WTC11 (cell line): ENCODE measurements at regions not wholly inside any gene's neighbourhood (a gene's known extent, or its start where the extent isn't known, plus 50 kb on each side); places are given as distances from the start of the nearest gene placed in this dataset.

ENCODE experiments used
- ESRRA ChIP-seq: sonication (generic); formaldehyde crosslinking; IDR thresholded peaks from 2 replicates; pipeline ENCODE4 v1.8.1; 2022; ENCODE audit warnings: mild to moderate bottlenecking, missing genetic modification reagents, borderline replicate concordance
- TF ChIP-seq, protein P1 (sequence below): sonication (generic); formaldehyde crosslinking; IDR thresholded peaks from 2 replicates; pipeline ENCODE4 v1.8.0; 2022; ENCODE audit warnings: mild to moderate bottlenecking, missing genetic modification reagents

DNA sequence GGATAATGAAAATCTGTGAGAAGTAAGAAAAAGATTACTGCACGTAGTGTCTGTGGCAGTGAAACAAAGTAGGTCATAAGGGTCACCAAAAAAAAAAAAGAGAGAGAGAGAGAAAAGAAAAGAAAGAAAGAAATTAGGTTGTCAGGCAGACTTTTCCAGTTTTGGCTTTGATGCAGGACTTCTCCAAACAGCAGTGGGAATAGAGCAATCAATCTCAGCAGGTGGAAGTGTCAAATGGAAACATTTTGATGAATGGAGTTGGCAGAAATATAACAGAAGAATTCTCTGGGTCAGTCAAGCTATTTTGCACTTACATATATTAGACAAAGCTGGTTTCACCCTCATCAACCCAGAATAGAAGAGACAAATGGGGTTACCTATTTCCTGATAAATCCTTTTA lies 745.8 kb downstream of the SLC6A15 start:
- no peak for TF ChIP-seq ESRRA (CRISPR knock-in tag)
- TF ChIP-seq, protein P1, sequence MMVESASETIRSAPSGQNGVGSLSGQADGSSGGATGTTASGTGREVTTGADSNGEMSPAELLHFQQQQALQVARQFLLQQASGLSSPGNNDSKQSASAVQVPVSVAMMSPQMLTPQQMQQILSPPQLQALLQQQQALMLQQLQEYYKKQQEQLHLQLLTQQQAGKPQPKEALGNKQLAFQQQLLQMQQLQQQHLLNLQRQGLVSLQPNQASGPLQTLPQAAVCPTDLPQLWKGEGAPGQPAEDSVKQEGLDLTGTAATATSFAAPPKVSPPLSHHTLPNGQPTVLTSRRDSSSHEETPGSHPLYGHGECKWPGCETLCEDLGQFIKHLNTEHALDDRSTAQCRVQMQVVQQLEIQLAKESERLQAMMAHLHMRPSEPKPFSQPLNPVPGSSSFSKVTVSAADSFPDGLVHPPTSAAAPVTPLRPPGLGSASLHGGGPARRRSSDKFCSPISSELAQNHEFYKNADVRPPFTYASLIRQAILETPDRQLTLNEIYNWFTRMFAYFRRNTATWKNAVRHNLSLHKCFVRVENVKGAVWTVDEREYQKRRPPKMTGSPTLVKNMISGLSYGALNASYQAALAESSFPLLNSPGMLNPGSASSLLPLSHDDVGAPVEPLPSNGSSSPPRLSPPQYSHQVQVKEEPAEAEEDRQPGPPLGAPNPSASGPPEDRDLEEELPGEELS (CRISPR knock-in tag): no peak
